HG03196 (cell line): ENCODE measurements at regions not wholly inside any gene's neighbourhood (a gene's known extent, or its start where the extent isn't known, plus 50 kb on each side); places are given as distances from the start of the nearest gene placed in this dataset.
"Not testable (repeated sequence)": the region's sequence is repeated elsewhere in the genome, so short reads cannot be mapped to it uniquely, and the experiment has no call there.

ENCODE experiments used
- ATAC-seq: cut with Tn5 transposase; IDR thresholded peaks from one replicate; pipeline ENCODE4 v1.9.1; 2021; ENCODE audit not compliant: unreplicated experiment

DNA sequence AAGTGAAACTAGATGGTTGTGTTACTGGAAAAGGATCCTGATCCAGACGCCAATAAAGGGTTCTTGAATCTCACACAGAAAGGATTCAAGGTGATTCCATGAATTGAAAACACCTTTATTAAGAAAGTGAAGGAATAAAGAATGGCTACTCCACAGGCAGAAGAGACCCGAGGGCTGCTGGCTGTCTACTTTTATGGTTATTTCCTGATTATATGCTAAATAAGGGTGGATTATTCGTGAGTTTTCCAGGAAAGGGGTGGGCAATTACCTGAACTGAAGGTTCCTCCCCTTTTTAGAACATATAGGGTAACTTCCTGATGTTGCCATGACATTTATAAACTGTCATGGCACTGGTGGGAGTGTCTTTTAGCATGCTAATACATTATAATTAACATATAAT lies 50.9 kb upstream of the WARS2 start:
- no peak for ATAC-seq

DNA sequence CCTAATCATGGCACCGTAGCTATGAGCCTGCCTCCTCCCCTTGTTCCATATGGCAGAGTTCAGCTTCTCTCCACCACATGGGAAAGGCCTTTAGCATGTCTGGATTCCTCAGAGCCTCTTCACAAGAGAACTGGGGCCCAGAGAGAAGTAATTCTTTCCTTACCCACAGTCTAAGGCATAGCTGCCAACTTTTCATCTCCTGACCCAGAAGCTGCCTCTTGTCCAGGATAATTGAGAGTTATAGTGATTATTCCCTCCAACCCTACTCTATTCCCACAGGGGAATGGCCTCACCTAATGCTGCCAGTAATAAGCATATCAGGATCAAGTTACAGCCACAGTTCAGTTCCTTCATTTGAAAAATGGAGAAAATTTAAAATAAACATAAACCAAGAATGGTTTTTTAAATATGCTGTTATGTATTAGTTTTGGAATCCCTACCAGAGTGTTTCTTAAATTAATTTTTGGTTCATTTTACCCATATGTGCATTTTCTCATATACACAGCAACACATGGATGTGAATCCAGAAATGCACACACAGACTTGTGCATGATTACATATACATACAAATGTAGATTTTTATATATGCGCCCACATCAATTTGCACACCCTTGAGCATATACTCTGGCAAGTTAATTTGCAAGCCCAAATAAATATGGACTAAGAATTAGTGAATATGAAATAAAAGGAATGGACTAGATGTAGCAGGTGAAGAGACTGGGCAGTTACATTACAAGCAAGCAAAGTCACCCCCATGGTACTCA lies 63.9 kb upstream of the WARS2 start:
- ATAC-seq, result no peak

DNA sequence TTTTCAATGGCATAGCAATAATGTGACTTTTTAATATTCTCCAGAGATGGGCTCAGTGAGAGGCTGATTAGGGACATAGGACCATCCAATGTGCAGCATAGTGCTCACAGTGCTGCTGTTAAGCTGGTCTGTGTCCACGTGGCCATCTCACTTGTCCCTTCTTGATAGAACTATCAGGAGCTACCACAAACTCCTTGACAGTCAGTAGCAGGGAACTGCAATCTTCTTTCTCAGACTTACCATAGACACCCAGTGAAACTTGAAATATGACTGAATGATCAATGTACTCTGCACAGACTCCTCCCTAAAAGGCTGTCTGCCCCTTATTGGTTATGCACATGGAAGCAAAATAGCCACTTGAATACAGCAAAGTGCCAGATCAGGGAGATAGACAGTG lies 64.5 kb upstream of the WARS2 start:
- ATAC-seq, result no peak

DNA sequence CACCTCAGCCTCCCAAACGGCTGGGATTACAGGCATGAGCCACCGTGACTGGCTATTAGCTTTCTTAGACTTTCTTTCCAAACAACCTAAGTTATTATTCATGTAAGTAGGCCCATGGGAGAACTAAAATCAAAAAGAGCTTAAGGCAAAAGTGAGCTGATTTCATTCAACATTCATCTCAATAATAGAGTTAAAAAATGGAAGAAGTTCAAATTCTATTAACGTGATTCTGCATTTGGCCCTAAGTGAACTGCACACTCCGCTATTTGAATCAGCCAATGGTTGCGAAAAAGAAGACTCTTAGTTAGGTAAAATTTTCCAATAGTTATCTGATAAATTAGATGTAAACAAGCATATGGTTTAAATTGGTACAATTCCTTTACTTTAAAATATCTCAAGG lies 68.6 kb upstream of the WARS2 start:
- no peak for ATAC-seq

DNA sequence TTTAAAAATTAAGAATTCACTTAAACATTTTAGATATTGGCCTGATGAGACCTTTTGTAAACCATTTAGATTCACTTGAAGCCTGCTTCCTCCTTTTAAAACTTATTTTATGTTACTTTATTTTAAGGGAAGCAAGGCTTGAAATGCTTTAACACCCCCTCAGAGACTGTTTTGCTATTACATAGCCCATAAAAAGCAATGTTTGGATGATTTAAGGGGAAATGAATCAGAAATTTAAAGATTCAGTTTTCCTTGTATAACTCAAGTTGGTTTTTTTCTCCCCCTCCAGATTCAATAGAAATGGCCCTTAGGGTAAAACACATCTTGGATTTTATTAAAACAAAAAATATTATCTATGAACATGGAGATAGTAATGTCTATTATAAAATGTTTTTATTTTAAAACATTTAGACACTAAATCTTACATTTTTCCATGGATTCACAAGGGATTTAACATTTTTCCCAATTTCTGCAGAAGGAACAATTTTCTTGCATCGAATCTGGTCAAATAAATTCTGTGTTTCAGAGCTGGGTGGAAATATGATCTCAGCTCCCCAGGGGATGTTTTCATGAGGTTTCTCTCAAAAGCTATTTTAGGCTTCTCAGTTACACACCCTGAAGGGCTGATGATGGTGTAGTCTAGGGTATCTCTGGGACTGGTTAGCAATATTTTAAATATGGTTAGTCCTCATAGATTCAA lies 69.3 kb upstream of the WARS2 start:
- ATAC-seq, result no peak

DNA sequence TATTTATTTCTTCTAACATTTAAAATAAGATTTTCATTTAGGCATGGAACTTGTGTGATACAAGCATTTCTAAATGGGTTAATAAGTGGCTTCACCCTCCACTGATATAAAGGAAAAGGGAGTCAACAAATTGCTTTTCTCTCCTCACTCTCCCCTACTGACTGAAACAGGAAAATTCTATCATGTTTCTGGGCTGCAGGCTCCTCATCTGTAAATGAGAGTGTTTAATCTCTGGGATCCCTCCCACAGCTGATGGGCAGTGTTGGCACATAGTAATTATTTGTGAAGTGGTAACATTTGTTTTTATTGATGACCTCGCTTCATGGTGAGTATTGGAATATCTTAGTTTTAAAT lies 69.8 kb upstream of the WARS2 start:
- no peak for ATAC-seq

DNA sequence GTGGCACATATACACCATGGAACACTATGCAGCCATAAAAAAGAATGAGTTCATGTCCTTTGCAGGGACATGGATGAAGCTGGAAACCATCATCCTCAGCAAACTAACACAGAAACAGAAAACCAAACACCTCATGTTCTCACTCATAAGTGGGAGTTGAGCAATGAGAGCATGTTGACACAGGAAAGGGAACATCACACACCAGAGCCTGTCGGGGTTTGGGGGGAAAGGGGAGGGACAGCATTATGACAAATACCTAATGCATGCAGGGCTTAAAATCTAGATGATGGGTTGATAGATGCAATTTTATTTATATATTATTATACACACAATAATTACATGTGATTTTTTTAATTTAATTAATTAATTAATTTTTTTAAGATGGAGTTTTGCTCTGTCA lies 72.8 kb upstream of the WARS2 start:
- ATAC-seq, result not testable (repeated sequence)

DNA sequence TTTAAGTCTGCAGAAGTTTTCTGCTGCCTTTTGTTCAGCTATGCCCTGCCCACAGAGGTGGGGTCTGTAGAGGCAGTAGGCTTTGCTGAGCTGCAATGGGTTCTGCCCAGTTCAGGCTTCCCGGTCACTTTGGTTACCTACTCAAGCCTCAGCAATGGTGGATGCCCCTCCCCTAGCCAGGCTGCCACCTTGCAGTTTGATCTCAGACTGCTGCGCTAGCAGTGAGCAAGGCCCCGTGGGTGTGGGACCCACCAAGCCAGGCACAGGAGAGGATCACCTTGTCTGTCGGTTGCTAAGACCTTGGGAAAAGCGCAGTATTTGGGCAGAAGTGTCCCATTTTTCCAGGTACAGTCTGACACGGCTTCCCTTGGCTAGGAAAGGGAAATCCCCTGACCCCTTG lies 74.5 kb upstream of the WARS2 start:
- ATAC-seq, result not testable (repeated sequence)

DNA sequence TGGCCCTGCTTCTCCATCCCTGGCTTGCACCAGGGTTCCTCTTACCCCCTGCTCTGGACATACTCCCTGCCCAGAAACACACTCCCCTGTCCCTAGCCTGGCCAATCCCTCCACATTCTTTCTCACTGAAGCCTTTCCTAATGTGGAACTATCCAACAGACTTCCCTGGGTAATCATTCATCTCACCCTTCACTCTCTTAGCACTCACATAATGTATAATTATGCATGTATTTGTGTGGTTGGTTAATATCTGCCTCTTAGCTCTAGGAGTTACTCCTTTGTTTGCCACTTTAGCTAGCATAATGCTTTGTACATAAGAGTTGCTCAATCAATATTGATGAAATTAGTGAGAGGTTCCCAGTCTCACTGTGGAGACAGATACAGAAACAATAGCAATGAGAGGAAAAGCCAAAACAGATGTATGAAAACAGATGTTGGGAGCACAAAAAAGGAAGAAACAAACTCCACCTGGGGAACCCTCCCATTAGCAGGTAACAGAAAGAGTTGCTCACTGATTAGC lies 76.9 kb upstream of the WARS2 start:
- ATAC-seq, result no peak

DNA sequence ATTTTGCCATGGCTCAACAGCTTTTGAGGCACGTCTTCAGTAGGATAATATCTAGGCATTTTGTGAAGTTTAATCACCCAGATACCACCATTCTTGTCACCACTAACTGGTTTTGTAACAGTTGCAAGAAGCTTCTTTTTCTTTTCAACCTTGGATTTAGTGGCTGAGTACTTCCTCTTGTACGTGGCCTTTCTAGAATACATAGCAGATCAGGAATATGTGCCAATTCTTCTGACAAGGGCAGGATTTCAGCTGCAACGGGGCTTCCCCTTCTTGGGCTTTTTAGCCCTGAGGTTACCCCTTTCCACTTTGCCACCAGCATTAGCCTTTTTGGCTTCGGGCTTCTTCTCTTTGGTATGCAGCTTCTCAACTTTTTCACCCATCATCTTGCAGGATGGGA lies 79.3 kb upstream of the WARS2 start:
- ATAC-seq, result no peak

DNA sequence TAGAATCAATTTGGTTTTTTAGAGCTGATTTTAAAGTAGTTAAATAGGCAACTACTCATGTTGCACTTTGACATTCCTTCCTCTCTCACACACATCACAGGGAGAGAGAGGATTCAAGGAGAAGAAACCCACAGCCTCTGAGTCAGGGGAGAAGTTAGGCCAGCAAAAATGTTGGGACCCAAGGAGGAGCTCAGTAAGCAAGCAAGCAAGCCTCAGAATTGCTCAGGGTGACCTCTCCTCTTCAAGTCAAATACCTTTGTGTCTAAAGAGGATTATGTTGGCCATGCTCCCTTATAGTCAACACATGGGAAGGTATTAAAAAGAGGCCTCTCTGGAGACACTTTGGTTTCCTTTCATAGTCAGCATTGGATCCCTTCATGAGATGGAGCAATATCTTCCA lies 80.5 kb upstream of the WARS2 start:
- ATAC-seq, result no peak

DNA sequence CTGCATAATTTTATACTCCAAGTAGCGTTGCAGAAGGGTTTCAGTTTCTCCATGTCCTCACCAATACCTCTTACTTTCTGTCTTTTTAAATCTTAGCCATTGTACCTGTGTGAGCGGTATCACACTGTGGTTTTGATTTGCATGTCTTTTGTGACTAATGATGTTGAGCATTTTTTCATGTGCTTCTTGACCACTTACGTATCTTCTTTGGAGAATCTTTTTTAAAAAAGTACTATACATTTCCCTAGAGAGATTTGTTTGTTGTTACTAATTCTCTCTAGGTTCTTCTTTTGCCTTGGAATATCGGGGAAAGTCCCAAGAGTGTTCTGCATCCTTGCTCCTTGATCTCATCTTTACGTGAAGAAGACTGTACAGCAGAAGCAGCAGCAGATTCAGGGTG lies 81.8 kb upstream of the WARS2 start:
- no peak for ATAC-seq

DNA sequence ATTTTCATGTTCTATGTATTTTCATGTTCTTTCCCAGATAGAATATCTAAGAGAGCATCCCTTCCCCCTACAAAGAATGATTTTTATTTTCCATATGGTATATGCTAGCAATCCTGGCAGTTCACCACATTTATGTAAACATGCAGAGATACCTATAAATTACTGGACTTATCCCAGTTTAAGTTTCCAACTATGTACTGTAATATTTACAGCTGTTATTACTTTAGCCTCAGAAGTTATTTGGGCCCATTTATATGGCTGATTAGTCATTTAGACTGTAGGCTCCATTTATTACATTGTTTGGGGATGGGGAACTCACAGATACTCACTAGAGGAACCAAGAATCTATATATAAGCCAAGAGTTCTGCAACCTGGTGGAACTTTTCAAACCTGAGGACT lies 84.8 kb upstream of the WARS2 start:
- no peak for ATAC-seq

DNA sequence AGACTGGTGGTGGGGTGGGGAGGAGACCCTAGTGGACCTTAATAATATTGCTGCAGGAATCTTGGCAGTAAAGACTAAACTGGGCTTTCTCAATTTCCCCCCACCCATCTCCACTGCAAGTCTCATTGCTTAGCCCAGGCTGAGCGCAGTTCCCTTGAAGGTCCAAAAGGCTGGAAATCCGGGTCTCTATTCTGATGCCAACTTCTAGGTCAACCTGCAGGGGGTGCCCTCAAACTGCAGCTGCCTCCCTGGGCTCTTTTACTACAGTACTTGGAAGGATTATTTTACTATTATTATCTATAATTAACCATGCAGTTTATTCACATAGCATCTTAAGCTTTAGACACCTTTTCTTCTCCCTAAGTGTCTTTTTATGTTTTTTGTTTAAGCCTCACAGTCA lies 85.4 kb upstream of the WARS2 start:
- ATAC-seq, result no peak

DNA sequence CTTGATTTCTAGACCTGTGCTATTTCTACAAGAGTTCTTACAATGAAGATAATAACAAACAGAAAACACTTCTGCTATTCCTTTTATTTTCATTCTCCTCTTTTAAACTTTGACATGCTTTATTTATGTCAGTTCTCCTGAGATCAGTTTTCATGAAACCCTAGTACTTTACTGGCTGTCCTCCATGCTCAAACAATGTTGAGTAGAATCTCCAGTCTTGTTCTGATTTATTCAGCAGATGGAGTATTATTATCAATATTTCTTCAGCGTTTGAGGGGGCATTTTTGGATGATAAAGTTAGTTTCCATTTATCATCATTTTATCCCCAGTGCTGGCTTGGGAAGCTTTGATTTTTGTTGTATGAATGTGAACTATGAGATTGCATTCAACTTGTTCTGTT lies 85.9 kb upstream of the WARS2 start:
- no peak for ATAC-seq

DNA sequence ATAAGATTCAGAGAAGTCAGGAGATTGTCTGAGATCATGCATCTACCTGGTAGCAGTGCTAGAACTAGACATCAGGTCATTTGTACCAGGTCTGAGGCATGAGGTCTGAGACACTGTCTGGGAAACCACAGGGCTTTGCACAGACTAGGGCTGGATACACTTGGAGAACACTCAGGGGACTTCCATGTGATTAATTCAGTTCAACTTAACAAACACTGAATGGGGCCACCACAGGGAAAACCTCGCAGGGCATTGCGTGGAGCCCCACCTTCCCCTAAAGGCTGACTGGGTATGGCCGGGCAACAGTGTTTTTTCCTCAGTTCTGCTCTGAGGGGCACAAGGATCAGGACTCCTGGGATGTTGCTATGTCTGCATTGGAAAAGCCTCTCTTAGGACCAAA lies 86.5 kb upstream of the WARS2 start:
- ATAC-seq, result no peak

DNA sequence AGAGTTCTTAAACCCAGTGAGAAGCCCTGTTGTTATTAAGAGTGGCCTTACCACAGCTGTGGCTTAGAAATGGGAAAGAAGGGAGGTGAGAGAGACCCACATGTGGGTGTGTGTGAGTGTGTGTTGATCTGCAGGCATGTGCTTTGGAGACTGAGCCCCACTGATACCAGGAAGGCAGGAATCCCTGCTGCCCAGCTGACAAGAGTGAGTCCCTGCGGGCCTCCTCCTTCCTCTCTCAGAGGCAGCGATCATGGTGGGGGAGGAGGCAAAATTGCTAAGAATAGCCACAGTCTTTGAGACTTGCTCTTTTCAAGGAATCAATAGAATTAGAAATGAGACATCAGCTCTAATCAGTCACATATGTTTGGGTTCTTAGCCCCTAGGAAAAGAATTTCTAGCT lies 87.0 kb upstream of the WARS2 start:
- ATAC-seq, result no peak

DNA sequence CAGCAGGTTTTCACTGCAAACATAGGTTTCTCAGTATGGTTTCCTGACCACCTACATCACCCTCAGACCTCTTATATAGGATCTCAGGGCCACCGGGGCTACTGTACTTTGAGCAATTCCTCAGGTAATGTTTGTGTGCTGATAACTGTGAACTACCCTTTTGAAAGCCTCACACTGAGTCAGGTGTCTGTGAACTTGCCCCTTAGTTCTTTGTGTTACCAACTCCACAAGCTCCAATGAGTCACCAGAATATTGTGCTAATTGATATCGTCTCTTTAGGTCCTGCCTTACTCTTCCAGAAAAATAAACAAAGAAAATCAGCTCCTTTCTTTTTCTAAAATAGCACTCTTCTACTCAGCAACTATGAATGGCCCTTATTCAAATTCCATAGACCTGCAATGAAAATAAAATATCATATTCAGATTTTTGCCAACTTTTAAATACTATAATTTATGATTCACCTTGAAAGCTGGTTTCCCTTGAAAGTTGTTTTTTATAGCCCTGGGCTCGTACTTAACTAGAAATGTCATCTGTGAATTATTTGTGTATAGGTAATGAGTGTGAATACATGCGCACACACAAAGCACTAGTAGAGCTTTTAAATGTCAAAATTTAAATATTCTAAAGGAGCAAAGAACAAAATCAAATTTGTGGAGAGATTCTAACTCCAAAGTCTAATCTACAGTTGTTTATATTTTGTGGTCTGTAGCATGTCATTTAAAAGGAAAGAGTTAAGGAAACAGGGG lies 88.1 kb upstream of the WARS2 start:
- ATAC-seq, result no peak

DNA sequence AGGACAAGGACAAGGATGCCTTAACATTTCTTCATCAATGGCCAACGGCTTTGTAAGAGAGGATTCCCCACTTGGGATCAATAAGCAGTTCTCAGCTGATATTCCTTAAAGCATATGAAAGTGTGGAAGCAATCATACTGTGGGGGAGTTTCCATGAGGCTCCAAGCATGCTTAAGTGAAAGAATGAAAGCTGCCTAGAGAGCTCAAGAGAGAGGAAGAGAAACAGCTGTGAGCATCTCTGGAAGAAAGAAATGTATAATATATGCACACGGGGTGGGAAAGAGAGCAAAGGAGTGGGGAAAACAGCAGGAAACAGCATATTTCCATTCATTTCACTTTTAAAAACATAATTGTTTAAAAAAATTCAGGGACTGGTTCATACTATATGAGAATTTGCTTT lies 94.7 kb upstream of the WARS2 start:
- no peak for ATAC-seq

DNA sequence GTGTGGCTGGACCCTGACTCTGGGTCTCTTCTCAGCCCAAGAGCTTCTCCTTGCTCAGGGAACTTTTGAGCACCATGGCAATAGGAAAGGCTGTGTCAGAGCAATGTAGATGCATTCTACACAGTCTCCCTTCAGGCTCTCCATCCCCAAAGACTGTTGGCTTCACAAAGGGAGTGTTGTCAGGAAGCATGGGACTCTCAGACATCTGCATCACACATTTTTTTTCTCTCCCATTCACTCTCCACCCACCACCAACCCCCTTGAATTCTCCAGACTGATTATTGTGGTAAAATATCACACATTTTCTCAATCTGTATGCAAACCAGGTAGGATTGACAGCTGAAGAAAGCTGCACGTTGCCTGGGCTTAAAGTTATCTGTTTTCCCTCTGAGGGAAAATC lies 105.4 kb upstream of the WARS2 start:
- ATAC-seq, result no peak

DNA sequence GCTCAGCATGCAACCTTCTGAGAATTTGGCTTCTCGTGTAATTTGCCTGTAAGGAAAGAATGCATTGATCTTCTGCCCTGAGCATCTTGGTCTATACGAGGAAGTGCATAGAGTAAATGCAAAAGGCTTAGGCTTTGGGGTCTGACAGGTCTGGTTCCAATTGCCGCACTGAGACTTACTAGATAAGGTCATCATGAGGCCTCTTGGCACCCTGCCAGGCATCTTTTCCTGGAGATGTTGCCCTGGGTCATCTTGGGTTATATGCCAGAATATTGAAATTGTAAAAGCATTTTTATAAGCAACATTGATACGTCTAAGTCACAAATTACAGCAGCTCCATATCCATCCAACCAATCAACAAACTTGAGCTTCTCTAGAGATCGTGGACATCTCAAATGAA lies 108.8 kb upstream of the WARS2 start:
- ATAC-seq, result no peak

DNA sequence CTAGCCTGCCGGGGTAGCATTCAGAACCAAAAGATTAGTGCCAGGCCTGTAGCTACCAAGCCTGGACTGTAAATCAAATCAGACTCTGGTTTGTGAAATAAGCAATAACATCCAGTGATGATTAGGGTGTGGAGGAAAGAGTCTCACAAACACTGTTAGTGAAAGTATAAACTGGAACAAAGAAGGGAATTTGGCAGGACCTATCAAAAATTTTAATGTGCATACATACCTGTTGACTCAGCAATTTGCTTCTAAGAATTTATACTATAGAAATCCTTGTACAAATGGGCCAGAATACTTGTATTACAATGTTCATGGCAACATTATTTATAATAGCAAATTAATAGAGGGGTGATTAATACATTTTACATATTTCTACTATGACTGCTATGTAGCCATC lies 109.8 kb upstream of the WARS2 start:
- ATAC-seq, result no peak
